ENCODE measurements at regions not wholly inside any gene's neighbourhood (a gene's known extent, or its start where the extent isn't known, plus 50 kb on each side); places are given as distances from the start of the nearest gene placed in this dataset.

DNA sequence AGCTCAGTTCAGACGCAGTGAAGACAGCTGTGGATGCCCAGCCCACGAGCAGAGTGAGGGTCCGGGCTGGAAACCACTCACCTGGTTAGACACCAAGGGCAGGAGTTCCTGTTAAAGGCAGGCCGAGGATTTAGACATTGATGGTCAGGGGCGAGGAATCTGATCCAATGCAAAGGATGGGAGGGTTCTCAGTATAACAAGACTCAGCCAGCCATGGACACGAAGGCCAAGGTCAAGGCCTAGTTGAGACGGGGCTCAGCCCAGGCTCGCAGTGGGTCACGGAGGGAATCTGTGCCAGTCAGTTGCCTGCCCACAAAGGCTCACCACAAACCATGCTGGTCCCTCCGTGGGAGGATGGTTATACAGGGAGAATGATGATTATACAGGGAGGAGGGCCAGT, 63.3 kb upstream of the FCN1 start:
- TF ChIP-seq, protein P1, sequence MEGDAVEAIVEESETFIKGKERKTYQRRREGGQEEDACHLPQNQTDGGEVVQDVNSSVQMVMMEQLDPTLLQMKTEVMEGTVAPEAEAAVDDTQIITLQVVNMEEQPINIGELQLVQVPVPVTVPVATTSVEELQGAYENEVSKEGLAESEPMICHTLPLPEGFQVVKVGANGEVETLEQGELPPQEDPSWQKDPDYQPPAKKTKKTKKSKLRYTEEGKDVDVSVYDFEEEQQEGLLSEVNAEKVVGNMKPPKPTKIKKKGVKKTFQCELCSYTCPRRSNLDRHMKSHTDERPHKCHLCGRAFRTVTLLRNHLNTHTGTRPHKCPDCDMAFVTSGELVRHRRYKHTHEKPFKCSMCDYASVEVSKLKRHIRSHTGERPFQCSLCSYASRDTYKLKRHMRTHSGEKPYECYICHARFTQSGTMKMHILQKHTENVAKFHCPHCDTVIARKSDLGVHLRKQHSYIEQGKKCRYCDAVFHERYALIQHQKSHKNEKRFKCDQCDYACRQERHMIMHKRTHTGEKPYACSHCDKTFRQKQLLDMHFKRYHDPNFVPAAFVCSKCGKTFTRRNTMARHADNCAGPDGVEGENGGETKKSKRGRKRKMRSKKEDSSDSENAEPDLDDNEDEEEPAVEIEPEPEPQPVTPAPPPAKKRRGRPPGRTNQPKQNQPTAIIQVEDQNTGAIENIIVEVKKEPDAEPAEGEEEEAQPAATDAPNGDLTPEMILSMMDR (IDR thresholded peaks at IDR 0.05): no peak
- DNase-seq (ENCODE audit: low spot score) (no peak), ATAC-seq (ENCODE audit: low FRiP score) (no peak)

DNA sequence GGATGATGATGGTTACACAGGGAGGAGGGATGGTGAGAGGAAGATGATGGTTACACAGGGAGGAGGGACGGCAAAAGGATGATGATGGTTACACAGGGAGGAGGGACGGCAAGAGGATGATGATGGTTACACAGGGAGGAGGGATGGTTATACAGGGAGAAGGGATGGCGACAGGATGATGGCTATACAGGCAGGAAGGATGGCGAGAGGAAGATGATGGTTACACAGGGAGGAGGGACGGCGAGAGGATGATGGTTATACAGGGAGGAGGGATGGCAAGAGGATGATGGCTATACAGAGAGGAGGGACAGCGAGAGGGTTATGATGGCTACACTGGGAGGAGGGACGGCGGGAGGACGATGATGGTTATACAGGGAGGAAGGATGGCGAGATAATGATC, 64.1 kb upstream of the FCN1 start:
- DNase-seq (ENCODE audit: low spot score) (no peak), ATAC-seq (ENCODE audit: low FRiP score) (no peak)

DNA sequence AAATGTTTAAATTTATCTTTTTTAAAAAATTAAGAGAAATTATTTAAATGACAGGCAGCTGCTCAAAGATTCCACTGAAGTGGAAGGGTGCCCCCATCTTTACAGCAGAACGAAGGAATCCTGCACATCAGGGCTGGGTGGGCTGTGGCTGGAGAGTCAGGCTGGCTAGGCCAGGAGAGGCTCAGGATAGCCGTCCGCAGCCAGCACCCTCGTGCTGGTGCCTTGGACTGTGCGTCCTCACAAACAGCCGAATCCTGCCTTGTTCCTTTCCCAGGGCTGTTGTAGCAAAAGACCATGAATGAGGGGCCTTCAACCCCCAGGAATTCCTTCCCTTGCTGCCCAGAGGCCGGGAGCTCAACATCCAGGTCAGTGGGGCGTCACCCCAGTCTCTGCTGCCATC, 64.6 kb upstream of the FCN1 start:
- TF ChIP-seq, protein P1 (IDR thresholded peaks at IDR 0.05): no peak
- DNase-seq (ENCODE audit: low spot score) (no peak), ATAC-seq (ENCODE audit: low FRiP score) (no peak)

More for the DNA sequence above, 64.1 kb upstream of the FCN1 start:
- TF ChIP-seq, protein P1 (IDR thresholded peaks at IDR 0.05): no peak

DNA sequence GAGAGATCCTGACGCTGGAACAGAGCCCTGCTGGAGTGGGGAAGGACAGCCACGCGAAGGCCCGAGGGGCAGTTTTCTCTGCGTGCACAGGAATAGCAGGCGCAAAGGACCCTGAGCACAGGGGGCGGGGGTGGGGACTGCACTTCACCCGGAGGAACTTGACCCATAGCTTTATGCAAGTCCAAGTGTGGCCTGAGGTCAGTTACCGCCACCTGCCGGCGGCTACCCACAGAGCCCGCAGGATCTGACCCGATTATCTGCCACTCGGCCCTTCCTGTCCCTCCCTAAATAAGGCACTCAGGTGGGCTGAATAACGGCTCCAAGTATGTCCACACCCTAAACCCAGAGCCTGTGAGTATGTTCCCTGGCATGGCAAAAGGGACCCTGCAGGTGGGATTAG, 65.4 kb upstream of the FCN1 start:
- no peak for ATAC-seq (ENCODE audit: low FRiP score)
- DNase-seq (ENCODE audit: low spot score): no peak
- TF ChIP-seq, protein P1 (IDR thresholded peaks at IDR 0.05): no peak

DNA sequence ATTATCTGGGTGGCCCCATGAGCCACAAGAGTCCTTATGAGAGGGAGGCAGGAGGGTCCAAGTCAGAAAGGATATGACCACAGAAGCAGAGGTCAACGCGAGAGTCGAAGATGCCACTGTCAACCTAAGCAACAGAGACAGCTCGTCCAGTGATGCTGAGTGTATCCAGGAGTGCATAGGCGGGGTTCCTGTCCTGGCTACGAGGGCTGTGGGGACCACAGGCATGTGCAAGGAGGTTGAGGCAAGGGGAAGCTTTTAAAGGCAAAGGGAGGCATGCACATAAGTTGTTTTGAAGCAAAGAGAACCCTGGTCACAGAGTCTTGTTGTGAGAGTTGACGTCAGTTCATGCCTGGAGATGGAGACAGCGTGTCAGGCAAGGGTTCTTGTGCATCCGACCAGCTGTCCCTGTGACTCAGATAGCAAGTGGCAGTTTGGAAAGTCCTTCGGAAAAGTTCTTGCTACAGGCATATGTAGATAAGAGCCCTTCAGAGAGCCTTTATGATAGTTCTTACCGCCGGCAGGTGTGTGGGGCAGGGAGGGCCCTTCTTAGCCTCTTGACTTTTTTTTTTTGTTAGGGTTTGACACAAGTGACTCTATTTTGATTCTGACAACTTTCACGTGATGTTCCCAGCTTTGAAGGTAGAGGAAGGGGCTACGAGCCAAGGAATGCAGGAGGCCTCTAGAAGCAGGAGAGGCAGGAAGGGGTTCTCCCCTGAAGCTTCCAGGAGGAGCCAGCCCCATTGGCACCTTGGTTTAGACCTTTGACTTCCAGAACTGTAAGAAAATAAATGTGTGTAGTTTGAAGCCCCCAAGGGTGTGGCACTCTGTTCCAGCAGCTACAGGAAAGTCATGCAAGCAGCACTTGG, 66.0 kb upstream of the FCN1 start:
- ATAC-seq (ENCODE audit: low FRiP score) (no peak), DNase-seq (ENCODE audit: low spot score) (no peak)
- TF ChIP-seq, protein P1 (IDR thresholded peaks at IDR 0.05): no peak

DNA sequence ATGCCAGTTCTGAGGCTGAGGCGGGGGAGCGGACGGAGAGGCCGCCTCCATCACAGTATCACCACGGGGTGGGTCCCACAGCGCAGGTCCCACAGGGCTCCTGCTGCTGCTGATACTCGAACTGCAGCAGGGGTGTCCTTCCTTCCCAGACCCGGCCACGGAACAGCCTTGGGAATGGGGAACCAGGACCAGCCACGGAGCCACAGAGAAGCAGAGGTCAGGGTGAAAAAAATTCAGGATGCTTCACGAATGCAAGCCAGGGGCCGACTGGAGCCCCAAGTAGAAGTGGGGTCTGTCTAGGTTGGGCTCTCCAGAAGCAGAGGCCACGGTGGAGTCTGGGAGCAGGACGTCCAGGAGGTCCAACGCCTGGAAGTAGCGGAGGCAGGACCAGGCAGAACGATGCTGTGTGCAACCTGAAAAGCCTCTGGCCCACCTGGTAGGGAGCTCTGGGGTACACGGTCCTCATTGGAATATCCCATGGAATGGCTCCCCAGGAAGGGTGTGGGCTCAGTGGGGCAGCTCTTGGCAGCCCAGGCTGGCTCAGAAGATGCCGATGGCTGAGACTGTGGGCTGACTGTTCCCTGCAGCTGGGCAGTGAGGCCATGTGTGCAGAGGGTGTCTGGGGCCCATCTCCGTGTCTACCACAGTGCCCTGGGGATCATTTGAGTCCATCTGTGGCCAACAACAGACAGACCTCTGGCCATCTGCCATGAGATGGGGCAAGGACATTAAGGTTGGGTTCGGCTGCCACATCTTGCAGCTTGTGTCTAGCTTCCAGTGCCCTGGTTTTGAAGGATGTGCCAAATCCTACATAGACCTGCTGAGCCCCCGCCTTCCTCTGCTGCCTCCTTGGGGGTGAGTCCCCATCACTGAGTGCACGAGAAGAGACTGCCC, 66.9 kb upstream of the FCN1 start:
- ATAC-seq (ENCODE audit: low FRiP score): no peak
- DNase-seq (ENCODE audit: low spot score): no peak
- TF ChIP-seq, protein P1 (IDR thresholded peaks at IDR 0.05): no peak

Data from omental fat pad (tissue), 3 donors.